SK-N-SH treated with all-trans-retinoic acid at 6 μM for 48 hours (cell line): ENCODE measurements at regions not wholly inside any gene's neighbourhood (a gene's known extent, or its start where the extent isn't known, plus 50 kb on each side); places are given as distances from the start of the nearest gene placed in this dataset.

Source experiments
- CREB5 ChIP-seq: fragments of 250-450 bp; sonication (Bioruptor Pico); IDR thresholded peaks from 2 replicates; pipeline ENCODE4 v1.5.1; 2020; ENCODE audit warnings: low read depth, mild to moderate bottlenecking, moderate library complexity
- CSRNP3 ChIP-seq: fragments of 250-450 bp; sonication (Bioruptor Pico); IDR thresholded peaks from 2 replicates; pipeline ENCODE4 v1.5.1; 2021; ENCODE audit warnings: mild to moderate bottlenecking, moderate library complexity
- PATZ1 ChIP-seq: fragments of 250-450 bp; sonication (Bioruptor Pico); IDR thresholded peaks from 2 replicates; pipeline ENCODE4 v1.8.0; 2020; ENCODE audit warnings: mild to moderate bottlenecking, moderate library complexity, borderline replicate concordance
- PPARA ChIP-seq: fragments of 250-450 bp; sonication (Bioruptor Pico); IDR thresholded peaks from 2 replicates; pipeline ENCODE4 v1.5.0; 2020; ENCODE audit warnings: mild to moderate bottlenecking, borderline replicate concordance
- RARB ChIP-seq: fragments of 250-450 bp; sonication (Bioruptor Pico); IDR thresholded peaks from 2 replicates; pipeline ENCODE4 v1.8.0; 2021; ENCODE audit warnings: mild to moderate bottlenecking, moderate library complexity
- SNAI2 ChIP-seq: fragments of 250-450 bp; sonication (Bioruptor Pico); IDR thresholded peaks from 2 replicates; pipeline ENCODE4 v1.5.0; 2020; ENCODE audit warnings: mild to moderate bottlenecking, moderate library complexity
- ZC3H10 ChIP-seq: fragments of 250-450 bp; sonication (Bioruptor Pico); IDR thresholded peaks from 2 replicates; pipeline ENCODE4 v1.5.1; 2021; ENCODE audit warnings: mild to moderate bottlenecking, moderate library complexity
- ZFP3 ChIP-seq: fragments of 250-450 bp; sonication (Bioruptor Pico); IDR thresholded peaks from 2 replicates; pipeline ENCODE4 v1.5.0; 2020; ENCODE audit warnings: mild to moderate bottlenecking, moderate library complexity
- ZFP30 ChIP-seq: fragments of 450-650 bp; formaldehyde crosslinking; IDR thresholded peaks from 2 replicates; pipeline ENCODE4 v1.5.0; 2022; ENCODE audit warnings: mild to moderate bottlenecking, moderate library complexity
- ZNF70 ChIP-seq: fragments of 450-650 bp; formaldehyde crosslinking; IDR thresholded peaks from 2 replicates; pipeline ENCODE4 v1.5.0; 2020; ENCODE audit warnings: mild to moderate bottlenecking, moderate library complexity
- ZNF8 ChIP-seq: fragments of 450-650 bp; formaldehyde crosslinking; IDR thresholded peaks from 2 replicates; pipeline ENCODE4 v1.5.0; 2020; ENCODE audit warnings: mild to moderate bottlenecking, moderate library complexity

GRCh38 chr18:8525692-8526091 lies 83.5 kb upstream of the RAB12 start:
- TF ChIP-seq ZNF8 (CRISPR knock-in tag): no peak
- no peak for TF ChIP-seq RARB
- no peak for TF ChIP-seq CREB5 (CRISPR knock-in tag)
- no peak for TF ChIP-seq SNAI2
- no peak for TF ChIP-seq CSRNP3 (CRISPR knock-in tag)
- no peak for TF ChIP-seq ZNF70 (CRISPR knock-in tag)
- TF ChIP-seq PPARA (CRISPR knock-in tag): no peak
- TF ChIP-seq ZFP30 (CRISPR knock-in tag): no peak
- no peak for TF ChIP-seq PATZ1 (CRISPR knock-in tag)
- TF ChIP-seq ZFP3: no peak
- no peak for TF ChIP-seq ZC3H10 (CRISPR knock-in tag)
